Testis (tissue), 2 donors: ENCODE measurements at regions not wholly inside any gene's neighbourhood (a gene's known extent, or its start where the extent isn't known, plus 50 kb on each side); places are given as distances from the start of the nearest gene placed in this dataset.

ENCODE experiments used
- POLR2A ChIP-seq: fragments of 450-650 bp; IDR thresholded peaks from one replicate; pipeline ENCODE4 v1.6.1; 2017; ENCODE audit warnings: antibody characterized with exemption, mild to moderate bottlenecking, moderate library complexity
- TF ChIP-seq, protein P1 (sequence below), 3 experiments: fragments of 450-650 bp in 2 of 3; fragments of 200-600 bp in 1 of 3; sonication (generic) in 1 of 3; IDR thresholded peaks; one replicate each; pipeline ENCODE4 v1.5.1; 2016 to 2019; ENCODE audit warnings: antibody characterized with exemption in 3 of 3, mild to moderate bottlenecking in 2 of 3, moderate library complexity in 1 of 3

DNA sequence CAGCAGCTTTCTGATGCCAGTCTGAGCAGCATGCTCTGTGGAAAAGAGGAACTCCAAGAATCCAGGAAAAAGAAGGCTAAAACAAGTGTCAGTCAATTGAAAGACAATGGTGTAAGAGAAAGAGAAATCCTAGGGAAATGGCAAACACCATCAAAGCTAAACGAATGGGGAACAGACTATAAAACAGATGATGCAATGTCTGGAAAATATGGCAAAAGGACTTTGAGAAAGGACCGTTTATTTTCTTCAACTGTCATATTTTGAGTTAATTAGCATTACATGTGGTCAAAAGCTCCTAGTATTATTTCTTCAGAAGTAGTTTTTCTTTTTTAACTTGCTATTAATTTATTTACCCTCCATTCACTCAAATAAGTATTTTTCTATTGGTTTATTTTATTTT lies 465.2 kb downstream of the LRRC70 start:
- TF ChIP-seq, protein P1, sequence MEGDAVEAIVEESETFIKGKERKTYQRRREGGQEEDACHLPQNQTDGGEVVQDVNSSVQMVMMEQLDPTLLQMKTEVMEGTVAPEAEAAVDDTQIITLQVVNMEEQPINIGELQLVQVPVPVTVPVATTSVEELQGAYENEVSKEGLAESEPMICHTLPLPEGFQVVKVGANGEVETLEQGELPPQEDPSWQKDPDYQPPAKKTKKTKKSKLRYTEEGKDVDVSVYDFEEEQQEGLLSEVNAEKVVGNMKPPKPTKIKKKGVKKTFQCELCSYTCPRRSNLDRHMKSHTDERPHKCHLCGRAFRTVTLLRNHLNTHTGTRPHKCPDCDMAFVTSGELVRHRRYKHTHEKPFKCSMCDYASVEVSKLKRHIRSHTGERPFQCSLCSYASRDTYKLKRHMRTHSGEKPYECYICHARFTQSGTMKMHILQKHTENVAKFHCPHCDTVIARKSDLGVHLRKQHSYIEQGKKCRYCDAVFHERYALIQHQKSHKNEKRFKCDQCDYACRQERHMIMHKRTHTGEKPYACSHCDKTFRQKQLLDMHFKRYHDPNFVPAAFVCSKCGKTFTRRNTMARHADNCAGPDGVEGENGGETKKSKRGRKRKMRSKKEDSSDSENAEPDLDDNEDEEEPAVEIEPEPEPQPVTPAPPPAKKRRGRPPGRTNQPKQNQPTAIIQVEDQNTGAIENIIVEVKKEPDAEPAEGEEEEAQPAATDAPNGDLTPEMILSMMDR (IDR thresholded peaks at IDR 0.05), result no peak
- TF ChIP-seq POLR2A, result no peak
